ENCODE measurements at regions not wholly inside any gene's neighbourhood (a gene's known extent, or its start where the extent isn't known, plus 50 kb on each side); places are given as distances from the start of the nearest gene placed in this dataset.

- DNase-seq: no peak
These were observed 495.3 kb upstream of the CDH6 start for GRCh38 chr5:30698217-30698616.

- no peak for DNase-seq
These were observed 500.2 kb upstream of the CDH6 start for GRCh38 chr5:30693326-30693725.

GRCh38 chr5:30690931-30691330 is 502.6 kb upstream of the CDH6 start:
- DNase-seq: no peak

GRCh38 chr5:30687461-30687860 is 506.0 kb upstream of the CDH6 start:
- DNase-seq: no peak

- no peak for DNase-seq
These were observed 507.0 kb upstream of the CDH6 start for GRCh38 chr5:30686530-30686929.

- DNase-seq: no peak
These were observed 517.2 kb upstream of the CDH6 start for GRCh38 chr5:30676223-30676840.

- DNase-seq: no peak
These were observed 526.2 kb upstream of the CDH6 start for GRCh38 chr5:30667293-30667692.

GRCh38 chr5:30663536-30663935 is 530.0 kb upstream of the CDH6 start:
- no peak for DNase-seq

- DNase-seq: no peak
These were observed 531.1 kb upstream of the CDH6 start for GRCh38 chr5:30662373-30662772.

GRCh38 chr5:30661730-30662129 is 531.8 kb upstream of the CDH6 start:
- DNase-seq: no peak

- DNase-seq: no peak
These were observed 534.1 kb upstream of the CDH6 start for GRCh38 chr5:30659417-30659816.

GRCh38 chr5:30650311-30650710 is 543.2 kb upstream of the CDH6 start:
- DNase-seq: no peak

GRCh38 chr5:30638899-30639298 is 554.6 kb upstream of the CDH6 start:
- DNase-seq: no peak

- DNase-seq: no peak
These were observed 565.5 kb upstream of the CDH6 start for GRCh38 chr5:30627945-30628344.

- DNase-seq: no peak
These were observed 566.9 kb upstream of the CDH6 start for GRCh38 chr5:30626557-30626956.

- DNase-seq: no peak
These were observed 572.9 kb upstream of the CDH6 start for GRCh38 chr5:30620481-30621085.

GRCh38 chr5:30608501-30608900 is 585.0 kb upstream of the CDH6 start:
- no peak for DNase-seq

GRCh38 chr5:30607301-30607894 is 586.1 kb upstream of the CDH6 start:
- no peak for DNase-seq

- DNase-seq: no peak
These were observed 587.7 kb upstream of the CDH6 start for GRCh38 chr5:30605693-30606268.

- no peak for DNase-seq
These were observed 588.7 kb upstream of the CDH6 start for GRCh38 chr5:30604648-30605262.

- DNase-seq: no peak
These were observed 592.6 kb upstream of the CDH6 start for GRCh38 chr5:30600892-30601291.

- DNase-seq: no peak
These were observed 596.9 kb upstream of the CDH6 start for GRCh38 chr5:30596495-30597064.

GRCh38 chr5:30594331-30594730 is 599.2 kb upstream of the CDH6 start:
- no peak for DNase-seq

All from T-helper 1 cell (primary cell).